ENCODE measurements at regions not wholly inside any gene's neighbourhood (a gene's known extent, or its start where the extent isn't known, plus 50 kb on each side); places are given as distances from the start of the nearest gene placed in this dataset.

DNA sequence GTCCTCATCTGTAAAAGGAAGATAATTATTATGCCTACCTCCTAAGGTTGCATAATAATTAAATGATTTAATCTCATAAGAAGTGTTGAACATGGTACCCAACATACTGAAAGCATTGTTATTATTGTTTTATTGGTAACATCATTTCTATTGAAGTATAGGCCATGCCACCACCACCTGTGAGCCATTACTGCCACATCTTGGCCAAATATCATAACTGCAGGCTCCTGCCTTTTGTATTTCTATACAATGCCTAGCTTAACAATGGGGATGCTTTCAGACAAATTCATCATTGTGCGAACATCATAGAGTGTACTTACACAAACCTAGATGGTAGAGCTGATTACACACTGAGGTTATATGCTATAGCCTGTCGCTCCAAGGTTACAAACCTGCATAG is 61.1 kb upstream of the NPSR1 start:
- TF ChIP-seq, protein P1, sequence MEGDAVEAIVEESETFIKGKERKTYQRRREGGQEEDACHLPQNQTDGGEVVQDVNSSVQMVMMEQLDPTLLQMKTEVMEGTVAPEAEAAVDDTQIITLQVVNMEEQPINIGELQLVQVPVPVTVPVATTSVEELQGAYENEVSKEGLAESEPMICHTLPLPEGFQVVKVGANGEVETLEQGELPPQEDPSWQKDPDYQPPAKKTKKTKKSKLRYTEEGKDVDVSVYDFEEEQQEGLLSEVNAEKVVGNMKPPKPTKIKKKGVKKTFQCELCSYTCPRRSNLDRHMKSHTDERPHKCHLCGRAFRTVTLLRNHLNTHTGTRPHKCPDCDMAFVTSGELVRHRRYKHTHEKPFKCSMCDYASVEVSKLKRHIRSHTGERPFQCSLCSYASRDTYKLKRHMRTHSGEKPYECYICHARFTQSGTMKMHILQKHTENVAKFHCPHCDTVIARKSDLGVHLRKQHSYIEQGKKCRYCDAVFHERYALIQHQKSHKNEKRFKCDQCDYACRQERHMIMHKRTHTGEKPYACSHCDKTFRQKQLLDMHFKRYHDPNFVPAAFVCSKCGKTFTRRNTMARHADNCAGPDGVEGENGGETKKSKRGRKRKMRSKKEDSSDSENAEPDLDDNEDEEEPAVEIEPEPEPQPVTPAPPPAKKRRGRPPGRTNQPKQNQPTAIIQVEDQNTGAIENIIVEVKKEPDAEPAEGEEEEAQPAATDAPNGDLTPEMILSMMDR (IDR thresholded peaks at IDR 0.05; ENCODE audit: insufficient read depth, low read depth, low read length) = peak; percentile 39
- TF ChIP-seq EZH2 (IDR thresholded peaks at IDR 0.05; ENCODE audit: insufficient read depth, low read length) = no peak
